HG02763 (cell line): ENCODE measurements at regions not wholly inside any gene's neighbourhood (a gene's known extent, or its start where the extent isn't known, plus 50 kb on each side); places are given as distances from the start of the nearest gene placed in this dataset.
A peak's percentile ranks its signal among the peaks of the same experiment; 100 is the strongest.
"Not testable (repeated sequence)": the region's sequence is repeated elsewhere in the genome, so short reads cannot be mapped to it uniquely, and the experiment has no call there.

Source experiments
- ATAC-seq: cut with Tn5 transposase; IDR thresholded peaks from one replicate; pipeline ENCODE4 v1.9.1; 2021; ENCODE audit warnings: mild to moderate bottlenecking, moderate library complexity; ENCODE audit not compliant: unreplicated experiment

GRCh38 chr1:8120693-8121260, 94.7 kb upstream of the ERRFI1 start:
- ATAC-seq = no peak

GRCh38 chr1:8118736-8119135, 92.6 kb upstream of the ERRFI1 start:
- not testable (repeated sequence) for ATAC-seq

- ATAC-seq = no peak
Measured at GRCh38 chr1:8118031-8118451, 91.9 kb upstream of the ERRFI1 start.

GRCh38 chr1:8116894-8117264, 90.8 kb upstream of the ERRFI1 start:
- no peak for ATAC-seq

- ATAC-seq = no peak
Measured at GRCh38 chr1:8115769-8116167, 89.7 kb upstream of the ERRFI1 start.

- no peak for ATAC-seq
Measured at GRCh38 chr1:8115031-8115768, 89.1 kb upstream of the ERRFI1 start.

GRCh38 chr1:8113262-8114220, 87.4 kb upstream of the ERRFI1 start:
- no peak for ATAC-seq

- ATAC-seq = no peak
Measured at GRCh38 chr1:8112611-8113261, 86.6 kb upstream of the ERRFI1 start.

- no peak for ATAC-seq
Measured at GRCh38 chr1:8111560-8111959, 85.5 kb upstream of the ERRFI1 start.

GRCh38 chr1:8109216-8109615, 83.1 kb upstream of the ERRFI1 start:
- no peak for ATAC-seq

GRCh38 chr1:8107897-8108296, 81.8 kb upstream of the ERRFI1 start:
- no peak for ATAC-seq

GRCh38 chr1:8104278-8105236, 78.4 kb upstream of the ERRFI1 start:
- no peak for ATAC-seq

- ATAC-seq = no peak
Measured at GRCh38 chr1:8097908-8098307, 71.8 kb upstream of the ERRFI1 start.

GRCh38 chr1:8097077-8097799, 71.1 kb upstream of the ERRFI1 start:
- ATAC-seq = peak; percentile 72

GRCh38 chr1:8096105-8097011, 70.2 kb upstream of the ERRFI1 start:
- ATAC-seq = no peak

GRCh38 chr1:8095584-8095983, 69.5 kb upstream of the ERRFI1 start:
- ATAC-seq = no peak

GRCh38 chr1:8094481-8095241, 68.6 kb upstream of the ERRFI1 start:
- no peak for ATAC-seq
